GOT3 (cell line): ENCODE measurements at regions not wholly inside any gene's neighbourhood (a gene's known extent, or its start where the extent isn't known, plus 50 kb on each side); places are given as distances from the start of the nearest gene placed in this dataset.
"Not testable (repeated sequence)": the region's sequence is repeated elsewhere in the genome, so short reads cannot be mapped to it uniquely, and the experiment has no call there.

Experiments used
- DNase-seq: peaks from one replicate; lab custom pipeline; 2025; ENCODE audit warnings: mixed read lengths; lab: John Stamatoyannopoulos, UW

- DNase-seq, result not testable (repeated sequence)
Observed at GRCh38 chr12:23253910-23254309, 628.9 kb downstream of the ETNK1 start.

- no peak for DNase-seq
Observed at GRCh38 chr12:23259558-23259957, 634.6 kb downstream of the ETNK1 start.

- no peak for DNase-seq
Observed at GRCh38 chr12:23262670-23263069, 637.7 kb downstream of the ETNK1 start.

- DNase-seq, result no peak
Observed at GRCh38 chr12:23277831-23278230, 652.9 kb downstream of the ETNK1 start.

GRCh38 chr12:23281295-23281694, 656.3 kb downstream of the ETNK1 start:
- DNase-seq, result no peak

GRCh38 chr12:23282701-23283100, 657.7 kb downstream of the ETNK1 start:
- no peak for DNase-seq

GRCh38 chr12:23285764-23286530, 661.0 kb downstream of the ETNK1 start:
- not testable (repeated sequence) for DNase-seq

GRCh38 chr12:23290627-23291330, 658.7 kb downstream of the SOX5 start:
- no peak for DNase-seq

- no peak for DNase-seq
Observed at GRCh38 chr12:23303220-23303619, 646.2 kb downstream of the SOX5 start.

- no peak for DNase-seq
Observed at GRCh38 chr12:23303821-23304220, 645.6 kb downstream of the SOX5 start.

GRCh38 chr12:23333938-23334337, 615.5 kb downstream of the SOX5 start:
- DNase-seq, result no peak

- DNase-seq, result no peak
Observed at GRCh38 chr12:23335593-23335992, 613.9 kb downstream of the SOX5 start.

GRCh38 chr12:23337213-23337612, 612.3 kb downstream of the SOX5 start:
- no peak for DNase-seq

GRCh38 chr12:23340351-23340750, 609.1 kb downstream of the SOX5 start:
- DNase-seq, result no peak

GRCh38 chr12:23342407-23342806, 607.1 kb downstream of the SOX5 start:
- DNase-seq, result no peak

- no peak for DNase-seq
Observed at GRCh38 chr12:23349564-23349963, 599.9 kb downstream of the SOX5 start.

- no peak for DNase-seq
Observed at GRCh38 chr12:23350808-23351207, 598.7 kb downstream of the SOX5 start.

- DNase-seq, result no peak
Observed at GRCh38 chr12:23352670-23353069, 596.8 kb downstream of the SOX5 start.

GRCh38 chr12:23354800-23355199, 594.7 kb downstream of the SOX5 start:
- no peak for DNase-seq

- no peak for DNase-seq
Observed at GRCh38 chr12:23356440-23356839, 593.0 kb downstream of the SOX5 start.

GRCh38 chr12:23356927-23357708, 592.4 kb downstream of the SOX5 start:
- DNase-seq, result no peak

GRCh38 chr12:23359975-23360701, 589.3 kb downstream of the SOX5 start:
- no peak for DNase-seq
